Lower leg skin (tissue), 3 donors: ENCODE measurements at regions not wholly inside any gene's neighbourhood (a gene's known extent, or its start where the extent isn't known, plus 50 kb on each side); places are given as distances from the start of the nearest gene placed in this dataset.

Source experiments
- CTCF ChIP-seq, 3 donors: fragments of 450-650 bp; IDR thresholded peaks; one replicate each; pipeline ENCODE4 v1.5.1; 2016; ENCODE audit warnings: antibody characterized with exemption in 3 of 3, mild to moderate bottlenecking in 3 of 3, moderate library complexity in 2 of 3
- POLR2A ChIP-seq, 2 donors: fragments of 450-650 bp; IDR thresholded peaks; one replicate each; pipeline ENCODE4 v1.6.1; 2016 to 2017; ENCODE audit warnings: antibody characterized with exemption in 2 of 2, mild to moderate bottlenecking in 1 of 2, moderate library complexity in 1 of 2

DNA sequence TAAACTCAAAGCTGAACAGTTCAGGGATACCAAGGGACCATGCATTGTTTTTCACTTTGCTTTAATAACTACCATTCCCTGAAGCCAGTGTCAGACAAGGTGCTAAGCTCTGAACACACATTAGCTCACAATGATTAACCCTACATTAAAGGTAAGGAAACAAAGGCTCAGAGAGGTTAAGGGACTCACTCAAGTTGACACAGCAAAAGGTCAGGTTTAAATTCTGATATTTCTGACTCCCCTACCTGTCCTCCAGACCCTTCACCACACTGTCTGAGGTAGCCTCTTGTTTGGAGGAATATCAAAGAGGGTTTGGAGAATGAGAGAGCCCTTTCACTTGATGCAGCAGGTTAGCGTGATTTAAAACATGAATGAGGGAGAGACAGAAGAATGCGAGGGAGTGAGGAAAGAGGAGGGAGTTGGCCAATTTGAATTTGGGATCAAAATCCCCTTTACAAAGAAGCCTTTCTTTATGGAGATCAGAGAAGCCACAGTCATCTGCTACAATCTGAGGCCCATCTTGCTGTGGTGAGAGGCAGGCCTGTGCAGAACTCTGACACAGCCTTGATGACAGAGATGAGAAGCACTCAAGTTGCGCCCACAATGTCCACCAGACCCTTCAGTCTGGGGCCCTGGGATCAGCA, 103.5 kb downstream of the FHDC1 start:
- TF ChIP-seq CTCF (IDR thresholded peaks at IDR 0.05) (no peak), POLR2A (IDR thresholded peaks at IDR 0.05) (no peak)
